Coronary artery (tissue), 2 donors: ENCODE measurements at regions not wholly inside any gene's neighbourhood (a gene's known extent, or its start where the extent isn't known, plus 50 kb on each side); places are given as distances from the start of the nearest gene placed in this dataset.

ENCODE experiments used
- DNase-seq: peaks from one replicate; pipeline ENCODE4 v3.0.0-alpha.2; 2017; ENCODE audit warnings: low spot score
- H3K27ac ChIP-seq, 2 donors: fragments of 200-600 bp; sonication (generic); one replicate each; pipeline ENCODE4 v1.5.1; 2016 to 2019
- H3K4me3 ChIP-seq: fragments of 200-600 bp; sonication (generic); 2 replicates; pipeline ENCODE4 v1.5.1; 2016; ENCODE audit warnings: mild to moderate bottlenecking, moderate library complexity
- TF ChIP-seq, protein P1 (sequence below): fragments of 200-600 bp; sonication (generic); IDR thresholded peaks from one replicate; pipeline ENCODE4 v1.5.1; 2019; ENCODE audit warnings: antibody characterized with exemption

DNA sequence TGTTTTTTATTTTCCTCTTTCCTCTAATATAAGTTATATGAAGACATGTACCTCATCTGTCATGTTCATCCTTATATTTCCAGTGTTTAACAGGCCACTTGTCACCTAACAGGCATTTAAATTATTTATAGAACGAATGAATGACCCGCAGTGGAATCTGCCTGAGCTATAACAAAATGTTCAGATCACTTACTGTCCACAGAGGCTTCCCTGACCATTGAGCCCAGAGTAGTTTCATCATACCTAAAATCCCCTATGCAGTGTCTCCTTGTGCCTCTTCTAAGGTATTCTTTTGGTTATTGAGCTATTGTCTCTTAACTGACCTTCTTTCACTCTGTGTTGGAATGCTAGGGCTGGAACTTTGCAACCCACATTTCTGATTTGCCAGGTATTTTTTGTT, 748.5 kb downstream of the NTRK3 start:
- DNase-seq = no peak
- Histone ChIP-seq H3K27ac (no peak overlapping the region), H3K4me3 (no peak overlapping the region)
- TF ChIP-seq, protein P1, sequence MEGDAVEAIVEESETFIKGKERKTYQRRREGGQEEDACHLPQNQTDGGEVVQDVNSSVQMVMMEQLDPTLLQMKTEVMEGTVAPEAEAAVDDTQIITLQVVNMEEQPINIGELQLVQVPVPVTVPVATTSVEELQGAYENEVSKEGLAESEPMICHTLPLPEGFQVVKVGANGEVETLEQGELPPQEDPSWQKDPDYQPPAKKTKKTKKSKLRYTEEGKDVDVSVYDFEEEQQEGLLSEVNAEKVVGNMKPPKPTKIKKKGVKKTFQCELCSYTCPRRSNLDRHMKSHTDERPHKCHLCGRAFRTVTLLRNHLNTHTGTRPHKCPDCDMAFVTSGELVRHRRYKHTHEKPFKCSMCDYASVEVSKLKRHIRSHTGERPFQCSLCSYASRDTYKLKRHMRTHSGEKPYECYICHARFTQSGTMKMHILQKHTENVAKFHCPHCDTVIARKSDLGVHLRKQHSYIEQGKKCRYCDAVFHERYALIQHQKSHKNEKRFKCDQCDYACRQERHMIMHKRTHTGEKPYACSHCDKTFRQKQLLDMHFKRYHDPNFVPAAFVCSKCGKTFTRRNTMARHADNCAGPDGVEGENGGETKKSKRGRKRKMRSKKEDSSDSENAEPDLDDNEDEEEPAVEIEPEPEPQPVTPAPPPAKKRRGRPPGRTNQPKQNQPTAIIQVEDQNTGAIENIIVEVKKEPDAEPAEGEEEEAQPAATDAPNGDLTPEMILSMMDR = no peak

DNA sequence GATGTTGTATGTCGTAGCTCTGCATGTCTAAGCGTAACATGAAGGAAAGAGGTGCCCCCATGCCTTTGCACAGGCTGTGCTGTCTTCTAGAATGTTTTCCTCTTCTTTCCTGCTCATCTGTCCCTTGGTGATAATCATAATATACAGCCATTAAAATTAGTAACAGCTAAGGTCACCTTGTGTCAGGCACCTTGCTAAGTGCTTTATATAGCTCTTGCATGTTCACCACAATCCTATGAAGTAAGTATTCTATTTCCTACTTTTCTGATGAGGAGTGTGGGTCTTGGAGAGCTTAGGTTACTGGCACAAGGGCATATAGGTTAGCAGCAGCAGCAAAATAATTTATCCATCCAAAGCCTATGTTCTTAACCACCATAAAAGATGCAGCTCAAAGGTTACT, 754.4 kb downstream of the NTRK3 start:
- Histone ChIP-seq H3K27ac (no peak overlapping the region), H3K4me3 (no peak overlapping the region)
- TF ChIP-seq, protein P1 = no peak
- DNase-seq = no peak

DNA sequence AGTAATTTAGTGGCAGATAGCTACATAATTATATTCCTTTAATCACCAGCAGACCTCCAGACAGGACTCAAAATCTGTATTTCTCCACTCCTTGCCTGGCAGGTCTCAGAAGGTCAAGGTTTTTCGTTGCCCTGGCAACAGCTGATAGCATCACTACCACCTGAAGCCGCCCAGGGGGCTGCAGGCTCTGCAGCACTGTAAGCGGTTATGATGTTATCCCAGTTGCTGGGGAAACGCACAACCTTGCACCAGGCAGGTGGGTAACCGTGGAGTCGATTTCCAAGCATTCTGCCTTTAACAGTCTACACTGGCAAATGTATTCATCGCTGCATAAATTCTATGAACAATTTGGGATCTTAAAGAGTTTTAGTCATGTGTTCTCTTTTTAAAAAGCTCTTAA, 756.3 kb downstream of the NTRK3 start:
- Histone ChIP-seq H3K4me3 (no peak overlapping the region), H3K27ac (no peak overlapping the region)
- DNase-seq = no peak
- TF ChIP-seq, protein P1 = no peak

DNA sequence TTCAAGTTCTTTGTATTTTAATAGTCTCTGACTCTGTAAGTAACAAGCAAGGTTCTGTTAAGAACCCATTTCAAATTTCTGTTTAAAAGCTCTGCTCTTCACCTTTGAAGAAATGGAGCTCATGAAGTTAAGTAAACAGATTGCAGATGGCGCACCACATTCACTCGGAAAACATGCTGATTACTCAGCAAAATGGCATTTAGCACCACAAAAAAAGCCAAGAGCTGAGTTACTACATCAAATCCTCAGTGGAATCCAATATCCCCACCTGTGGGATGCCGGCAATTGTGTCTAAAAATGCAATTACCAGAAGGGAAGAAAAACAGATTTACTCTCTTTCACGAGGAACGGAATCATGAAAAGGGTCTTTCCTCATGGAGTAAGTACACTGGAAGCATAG, 758.0 kb downstream of the NTRK3 start:
- DNase-seq = no peak
- TF ChIP-seq, protein P1 = no peak
- Histone ChIP-seq H3K4me3 (no peak overlapping the region), H3K27ac (no peak overlapping the region)

DNA sequence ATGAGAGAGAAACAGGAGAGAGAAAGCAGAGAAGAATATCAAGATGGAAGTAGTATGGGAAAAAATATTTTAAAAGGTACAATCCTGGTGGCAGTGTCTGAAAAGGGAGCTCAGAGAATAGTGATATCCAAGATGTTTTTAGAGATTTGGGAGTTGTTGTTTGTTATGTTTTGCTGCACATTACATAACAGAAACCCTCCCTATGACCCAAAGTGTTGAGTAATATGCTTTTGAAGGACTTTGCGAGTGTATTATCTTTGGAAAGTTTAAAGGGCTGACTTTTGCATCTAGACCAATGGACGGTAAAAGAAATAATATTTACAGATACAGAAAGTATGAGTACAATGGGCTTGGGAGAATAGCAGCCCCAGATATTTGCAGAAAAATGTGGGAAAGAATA, 759.7 kb downstream of the NTRK3 start:
- no peak overlapping the region for H3K27ac ChIP-seq
- DNase-seq = no peak
- TF ChIP-seq, protein P1 = no peak
- H3K4me3 ChIP-seq = no peak overlapping the region

DNA sequence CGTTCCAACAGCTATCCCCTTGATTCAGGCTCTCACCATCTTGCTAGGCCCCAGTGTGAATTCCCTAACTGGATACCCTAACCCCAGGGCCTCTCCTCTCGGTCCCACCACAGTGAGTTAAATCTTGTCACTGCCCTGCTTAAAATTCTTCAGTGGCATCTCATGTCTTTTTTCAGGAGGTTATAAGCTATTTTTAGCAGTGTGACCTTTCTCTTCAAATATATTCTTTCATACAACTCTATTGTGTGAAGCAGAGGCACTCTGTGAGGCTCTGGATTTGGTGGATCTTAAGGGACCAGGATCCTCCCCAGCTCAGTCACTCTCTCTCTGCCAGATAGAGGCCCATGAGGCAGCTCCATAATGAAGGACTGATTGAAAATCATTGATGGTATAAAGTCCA, 760.4 kb downstream of the NTRK3 start:
- TF ChIP-seq, protein P1 = no peak

DNA sequence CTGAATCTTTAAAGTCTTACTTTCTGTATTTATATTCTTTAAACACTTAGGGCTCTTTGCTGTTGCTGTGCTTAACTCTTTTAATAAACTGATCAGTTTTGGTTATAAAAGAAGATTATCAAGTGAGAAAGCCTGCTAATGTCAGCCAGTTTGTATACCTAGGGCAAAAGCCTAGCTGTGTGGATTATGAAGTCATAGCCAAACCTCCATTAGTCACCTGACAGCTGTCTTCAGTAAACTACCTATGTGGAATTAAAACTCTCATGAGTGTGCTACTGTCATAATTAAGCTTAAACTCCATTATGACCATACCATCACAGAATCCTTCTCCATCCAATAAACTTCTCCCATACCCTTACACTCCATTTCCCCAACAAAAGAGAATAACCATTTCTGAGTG, 762.7 kb downstream of the NTRK3 start:
- Histone ChIP-seq H3K27ac (no peak overlapping the region), H3K4me3 (no peak overlapping the region)
- no peak for DNase-seq
- TF ChIP-seq, protein P1 = no peak

More for the DNA sequence above, 760.4 kb downstream of the NTRK3 start:
- Histone ChIP-seq H3K27ac (no peak overlapping the region), H3K4me3 (no peak overlapping the region)
- DNase-seq = no peak
